IPS DF 4.7 (cell line): ENCODE measurements at regions not wholly inside any gene's neighbourhood (a gene's known extent, or its start where the extent isn't known, plus 50 kb on each side); places are given as distances from the start of the nearest gene placed in this dataset.
A peak's percentile ranks its signal among the peaks of the same experiment; 100 is the strongest.

Source experiments
- DNase-seq: peaks from one replicate; pipeline ENCODE4 v3.0.0-alpha.2; 2013; ENCODE audit warnings: low spot score; ENCODE audit errors: extremely low read depth

DNA sequence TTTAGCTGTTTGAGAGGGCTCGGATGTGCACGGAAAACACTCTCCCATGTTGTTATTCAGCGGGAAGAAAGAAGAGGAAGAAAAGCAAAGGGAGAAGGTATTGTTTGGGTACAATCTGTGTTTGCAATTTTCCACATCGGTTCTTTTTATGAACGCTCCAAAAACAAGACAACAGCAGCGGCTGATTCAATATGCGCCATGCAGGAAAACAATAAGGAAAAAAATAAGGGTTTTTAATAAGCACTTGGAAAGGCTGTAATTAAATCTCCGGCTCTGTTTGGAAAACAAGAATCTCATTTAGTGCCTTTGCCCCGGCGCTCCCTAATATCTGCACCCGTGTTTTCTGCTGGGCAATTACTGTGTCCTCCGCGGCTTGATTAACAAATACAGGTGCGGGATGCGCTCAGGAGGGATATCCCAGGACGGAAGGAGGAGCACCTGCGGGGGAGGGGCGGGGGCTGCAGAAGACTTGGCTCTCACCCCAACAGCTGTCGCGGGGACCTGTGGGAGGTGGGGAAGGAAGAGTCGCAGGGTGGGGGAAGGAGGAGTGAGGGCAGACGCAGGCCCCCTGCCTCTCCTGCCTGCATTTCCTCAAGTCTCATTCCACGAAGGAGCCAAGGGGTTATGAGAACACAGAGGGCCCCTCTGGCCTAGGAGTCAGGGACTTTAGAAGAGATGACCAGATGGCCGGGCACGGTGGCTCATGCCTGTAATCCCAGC is 181.5 kb upstream of the PODXL start:
- no peak for DNase-seq

DNA sequence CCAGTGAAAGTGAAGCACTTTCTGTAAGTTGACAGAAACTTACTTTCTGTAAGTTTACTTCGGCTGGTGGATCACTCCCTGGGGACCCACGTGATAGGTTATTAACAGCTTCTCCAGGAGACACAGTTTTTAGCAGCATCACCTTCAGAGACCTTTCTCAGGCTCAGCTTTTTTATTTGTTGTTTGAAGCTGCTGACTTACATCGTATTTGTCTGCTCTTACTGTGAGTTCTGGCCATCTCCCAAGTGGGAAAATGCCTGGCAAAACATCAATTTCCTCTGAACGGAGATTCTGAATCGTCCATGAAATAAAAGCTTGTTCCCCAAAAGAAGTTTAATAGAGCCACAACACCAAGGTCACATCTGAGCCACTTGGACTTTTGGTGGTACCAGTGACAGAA is 178.7 kb upstream of the PODXL start:
- no peak for DNase-seq

DNA sequence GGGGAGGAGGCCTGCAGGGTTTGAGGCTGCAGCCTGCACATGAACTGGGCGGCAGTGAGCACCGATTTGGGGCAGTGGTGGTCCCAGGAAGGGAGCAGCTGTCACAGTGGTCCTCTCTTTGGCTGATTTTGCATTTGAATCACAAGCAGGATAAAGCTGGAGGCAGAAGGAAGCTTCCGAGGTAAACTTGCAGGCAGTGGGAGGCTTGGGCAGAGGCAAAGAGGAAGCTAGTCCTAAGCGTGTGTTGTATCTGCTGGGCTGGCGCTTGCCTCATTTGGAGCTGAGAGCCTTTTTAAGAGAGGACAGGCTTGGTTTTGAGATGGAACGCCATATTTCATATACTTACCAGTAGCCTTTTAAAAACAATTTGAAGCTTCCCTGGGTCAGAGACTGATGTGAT is 177.2 kb upstream of the PODXL start:
- DNase-seq, result no peak

DNA sequence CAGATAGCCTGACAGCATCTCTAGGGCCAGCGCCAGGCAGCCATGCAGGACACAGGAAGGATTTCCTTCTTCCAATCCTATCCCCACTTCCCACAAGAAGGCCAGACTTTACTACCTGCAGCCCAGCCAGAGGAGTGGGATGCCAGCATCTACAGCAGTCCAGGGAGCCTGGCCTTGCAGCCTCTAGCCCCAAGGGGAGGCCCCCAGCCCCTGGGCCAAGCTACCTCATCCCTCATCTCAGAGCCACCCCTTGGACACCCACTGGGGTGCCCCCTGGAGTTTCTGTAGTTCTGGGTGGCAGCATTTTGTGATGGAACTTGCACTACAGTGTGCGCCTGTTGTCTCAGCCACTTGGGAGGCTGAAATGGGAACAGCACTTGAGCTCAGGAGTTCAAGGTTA is 170.8 kb upstream of the PODXL start:
- no peak for DNase-seq

DNA sequence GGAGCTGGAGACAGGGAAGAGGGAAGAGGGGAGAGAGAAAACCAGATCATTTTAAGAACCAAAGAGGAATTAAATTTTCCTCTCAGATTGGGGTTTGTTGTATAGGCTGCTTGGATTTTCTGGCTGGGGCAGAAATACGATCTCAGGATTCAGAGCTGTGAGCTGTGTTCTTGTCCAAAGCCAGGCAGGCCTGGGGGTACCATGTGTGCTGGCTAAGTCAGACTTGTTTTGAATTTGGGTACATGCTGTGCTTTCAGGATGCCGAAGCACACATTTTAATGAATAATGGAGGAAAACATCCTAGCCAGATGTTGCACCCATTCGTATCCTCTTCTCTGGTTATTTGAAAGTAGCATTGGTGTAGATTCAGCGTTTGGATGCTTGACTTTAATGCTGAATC is 170.3 kb upstream of the PODXL start:
- no peak for DNase-seq

DNA sequence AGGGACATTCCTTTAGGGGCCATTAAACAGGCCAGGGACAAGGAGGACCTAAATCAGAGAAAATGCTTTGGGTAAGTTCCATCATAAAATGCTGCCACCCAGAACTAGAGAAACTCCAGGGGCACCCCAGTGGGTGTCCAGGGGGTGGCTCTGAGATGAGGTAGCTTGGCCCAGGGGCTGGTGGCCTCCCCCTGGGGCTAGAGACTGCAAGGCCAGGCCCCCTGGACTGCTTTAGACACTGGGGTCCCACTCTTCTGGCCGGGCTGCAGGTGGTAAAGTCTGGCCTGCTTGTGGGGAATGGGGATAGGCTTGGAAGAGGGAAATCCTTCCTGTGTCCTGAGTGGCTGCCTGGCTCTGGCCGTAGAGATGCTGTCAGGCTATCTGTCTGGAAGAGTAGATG is 169.6 kb upstream of the PODXL start:
- DNase-seq, result no peak

DNA sequence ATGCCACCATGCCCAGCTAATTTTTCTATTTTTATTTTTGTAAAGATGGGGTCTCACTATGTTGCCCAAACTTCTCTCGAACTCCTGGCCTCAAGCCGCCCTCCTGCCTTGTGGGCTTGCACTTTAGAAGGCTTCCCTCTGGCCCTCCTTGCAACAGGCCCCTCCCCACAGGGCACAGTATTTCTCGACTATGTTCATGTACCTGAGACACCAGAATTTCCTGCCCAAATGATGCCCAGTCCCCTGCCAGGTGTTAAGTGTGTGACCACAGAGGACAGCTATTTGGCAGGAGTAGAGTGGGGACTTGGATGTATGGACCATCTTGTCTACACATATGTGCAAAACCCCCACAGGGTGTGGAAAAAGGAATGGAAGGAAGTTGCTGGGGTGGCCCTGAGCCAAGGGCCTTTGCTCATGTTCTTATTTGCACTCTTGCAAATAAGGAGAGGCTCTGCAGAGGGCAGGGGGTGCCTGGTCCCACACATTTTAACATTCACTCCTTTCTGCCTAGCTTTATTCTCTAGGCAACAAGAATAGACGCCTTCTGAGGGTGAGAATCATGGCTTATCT is 168.4 kb upstream of the PODXL start:
- no peak for DNase-seq

DNA sequence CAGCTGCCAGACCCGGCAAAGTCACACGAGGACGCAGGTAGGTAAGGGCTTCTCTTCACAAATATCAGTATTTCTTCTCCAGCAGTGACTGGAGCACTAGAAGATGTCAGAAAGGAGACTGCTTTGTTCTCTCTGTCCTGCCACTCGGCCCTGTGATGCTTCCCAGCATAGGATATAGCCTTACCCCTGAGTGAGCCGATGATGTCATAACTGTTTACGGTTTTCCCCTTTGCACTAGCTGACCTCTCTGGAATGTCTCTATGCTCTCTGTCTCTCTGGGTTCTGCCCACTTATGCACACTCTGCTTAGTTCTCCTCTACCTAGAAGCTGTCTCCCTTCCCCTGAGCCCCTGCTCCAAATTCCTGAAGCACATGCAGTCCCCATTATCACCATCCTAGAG is 167.5 kb upstream of the PODXL start:
- DNase-seq, result no peak

DNA sequence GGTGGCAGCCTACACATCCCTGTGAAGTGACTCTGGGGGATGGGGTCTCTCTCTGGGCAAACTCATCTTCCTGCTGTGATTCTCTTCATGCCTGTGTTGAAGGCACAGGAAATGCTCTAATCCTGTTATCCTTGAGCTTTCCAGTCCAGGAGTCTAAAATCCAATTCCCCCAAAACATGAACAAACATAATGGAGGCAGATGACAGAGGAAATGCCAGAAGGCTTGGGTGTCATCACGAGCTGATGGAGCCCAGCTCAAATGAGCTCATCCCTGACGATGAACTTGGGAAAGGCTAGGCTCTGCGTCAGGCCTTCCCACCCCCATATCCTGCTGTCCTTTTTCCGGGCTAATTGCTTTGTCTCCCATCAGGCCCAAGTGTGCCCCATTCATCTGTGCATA is 165.9 kb upstream of the PODXL start:
- DNase-seq, result no peak

DNA sequence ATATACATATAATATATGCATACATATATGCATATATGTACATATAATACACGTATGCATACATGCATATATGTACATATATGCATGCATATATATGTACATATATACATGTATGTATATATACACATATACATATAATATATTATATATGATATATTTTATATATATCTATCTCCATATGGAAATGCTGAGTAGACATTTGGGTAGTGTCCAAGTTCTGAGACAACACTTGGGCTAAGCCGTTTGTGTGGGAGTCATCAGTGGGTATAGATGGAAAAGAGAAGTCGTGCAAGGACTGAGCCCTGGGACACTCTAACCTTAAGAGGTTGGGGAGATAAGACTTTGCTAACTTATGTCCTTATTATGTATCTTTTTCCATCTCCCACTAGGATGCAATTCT is 165.2 kb upstream of the PODXL start:
- no peak for DNase-seq

DNA sequence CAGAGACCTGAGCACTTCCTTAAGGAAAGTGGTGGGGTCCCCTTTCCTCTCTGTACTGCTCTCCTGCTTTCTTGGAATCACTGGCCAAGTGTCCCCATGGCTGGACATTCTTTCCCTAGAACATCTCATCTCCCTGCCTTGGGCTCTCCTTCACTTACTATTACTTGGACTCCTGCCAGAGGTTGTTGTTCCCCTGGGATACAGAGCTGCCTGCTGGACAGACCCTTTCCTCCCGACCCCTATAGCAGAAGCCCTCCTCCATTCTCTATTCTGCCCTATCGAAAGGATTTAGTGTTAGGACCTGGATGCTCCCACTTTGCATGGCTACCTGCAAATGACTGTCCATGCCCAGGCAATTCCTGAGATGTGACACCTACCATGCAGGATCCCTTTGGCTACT is 164.3 kb upstream of the PODXL start:
- DNase-seq, result no peak

DNA sequence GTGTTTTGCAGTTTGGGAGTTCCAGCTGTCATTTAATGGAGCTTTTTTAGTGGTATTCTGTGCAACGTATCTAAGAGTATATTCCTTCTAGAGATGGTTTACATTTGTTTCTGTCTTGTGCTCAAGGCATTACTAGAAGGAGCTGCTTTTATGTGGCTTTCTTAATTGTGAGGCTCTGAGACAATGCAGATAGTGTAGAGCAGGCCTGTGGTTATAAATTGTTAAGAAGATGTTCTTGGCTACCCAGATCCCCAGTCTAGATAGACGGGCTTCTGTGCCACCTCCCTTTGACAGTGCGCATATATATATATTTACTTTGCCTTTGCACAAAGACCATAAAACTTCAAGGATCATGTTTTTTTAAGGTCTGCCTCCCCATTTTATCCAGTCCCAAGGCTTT is 160.8 kb upstream of the PODXL start:
- DNase-seq, result no peak

DNA sequence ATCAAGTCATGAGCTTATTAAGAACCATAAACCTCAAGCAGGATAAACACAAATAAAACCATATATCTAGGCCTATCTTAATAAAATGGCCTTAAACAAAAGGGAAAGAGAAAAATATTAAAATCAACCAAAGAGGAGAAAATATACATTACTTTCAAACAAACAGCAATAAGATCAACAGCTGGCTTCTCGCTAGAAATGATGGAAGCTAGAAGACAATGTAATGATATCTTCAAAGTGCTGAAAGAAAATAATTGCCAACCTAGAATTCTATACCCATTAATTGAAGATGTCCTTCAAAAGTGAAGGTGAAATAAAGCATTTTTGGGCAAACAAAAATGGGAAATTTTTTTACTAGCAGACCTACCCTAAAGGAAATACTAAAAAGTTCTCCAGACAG is 142.9 kb upstream of the PODXL start:
- DNase-seq, result no peak

DNA sequence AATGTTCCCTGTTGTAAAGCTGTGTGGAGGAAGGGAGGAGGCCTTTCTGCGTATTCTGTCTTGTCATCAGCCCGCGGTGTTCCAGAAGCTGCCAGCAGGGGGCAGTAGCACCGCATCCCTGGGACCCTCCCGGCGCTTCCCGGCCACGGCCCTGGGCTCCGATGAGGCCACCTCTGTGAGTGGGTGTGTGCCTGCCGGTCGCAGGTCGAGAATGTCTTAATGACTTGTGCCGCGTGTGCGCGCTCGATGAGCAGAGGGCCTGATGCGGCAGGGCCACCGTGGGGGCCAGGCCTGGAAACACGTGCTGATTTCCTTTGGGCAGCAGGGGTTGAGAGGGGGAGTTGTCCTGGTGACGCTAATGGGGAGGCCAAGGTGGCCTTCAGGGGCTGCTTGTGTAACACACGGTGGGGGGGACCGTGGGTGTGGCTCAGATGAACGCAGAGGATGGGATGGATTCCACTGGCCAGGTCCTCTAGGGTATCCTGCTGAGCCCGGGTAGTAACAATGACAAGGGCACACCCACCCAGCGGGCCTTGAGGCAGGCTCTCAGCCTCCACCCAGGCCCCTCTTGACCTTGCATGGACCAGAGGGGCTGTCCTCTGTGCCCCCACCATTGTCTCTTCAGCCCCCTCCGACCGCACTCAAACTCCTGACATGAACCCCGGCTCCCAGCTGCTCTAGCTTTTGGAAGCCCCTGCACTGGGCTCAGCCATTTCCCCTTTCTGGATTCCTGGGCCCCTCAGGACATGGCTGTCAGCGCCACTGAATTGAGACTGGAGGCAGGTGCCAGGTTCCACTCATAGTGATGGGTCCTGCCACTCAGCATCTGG is 135.9 kb upstream of the PODXL start:
- peak; percentile 68 for DNase-seq

DNA sequence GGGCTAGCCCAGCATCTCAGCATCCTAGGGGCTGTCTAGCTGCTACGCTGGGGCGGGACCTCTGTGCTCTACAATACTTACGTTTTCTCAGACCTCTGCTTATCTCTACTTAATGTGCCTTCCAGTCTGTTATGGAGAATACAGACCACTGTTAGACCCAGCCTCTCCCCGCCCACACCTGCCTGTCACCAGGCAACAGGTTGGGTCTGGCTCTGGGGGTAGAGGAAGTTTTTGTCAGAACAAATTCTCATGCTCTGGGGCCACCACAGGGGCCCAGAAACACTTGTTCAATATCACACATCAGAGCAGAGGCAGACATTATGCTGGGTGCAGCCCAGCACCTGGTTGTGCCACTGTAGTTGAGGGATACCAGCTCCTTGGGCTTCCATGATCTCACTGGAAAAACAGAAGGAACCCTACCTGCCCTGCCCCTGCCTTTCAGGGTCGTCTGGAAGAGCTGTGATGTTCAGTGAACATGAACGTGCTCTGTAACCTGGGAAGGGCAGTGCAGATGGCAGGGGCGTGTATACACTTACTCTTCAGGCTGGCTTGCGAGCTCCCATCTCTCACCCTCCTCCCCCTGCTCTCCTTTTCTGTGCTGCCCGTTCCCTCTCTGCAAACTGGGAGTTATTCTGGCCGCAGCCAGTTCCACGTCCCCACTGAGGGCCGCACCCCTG is 135.2 kb upstream of the PODXL start:
- no peak for DNase-seq

DNA sequence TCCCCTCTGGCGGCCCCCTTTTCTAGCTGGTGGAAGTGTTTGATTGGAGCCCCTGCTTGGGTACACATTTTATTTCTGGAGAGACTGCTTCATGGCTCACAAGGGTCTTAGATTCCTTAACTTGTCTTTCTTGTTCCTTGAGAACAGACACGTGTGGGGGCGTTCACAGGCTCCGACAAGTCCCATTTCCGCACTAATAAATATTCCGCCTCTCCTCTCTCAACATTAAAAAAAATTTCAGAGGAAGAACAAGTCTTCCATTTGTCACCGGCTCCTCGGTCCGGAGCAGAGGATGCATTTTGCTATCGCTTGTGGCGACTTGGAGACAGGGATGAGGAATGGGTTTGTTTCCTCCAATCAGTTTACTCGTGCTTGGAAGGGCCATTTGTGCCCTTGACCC is 134.0 kb upstream of the PODXL start:
- DNase-seq, result no peak

DNA sequence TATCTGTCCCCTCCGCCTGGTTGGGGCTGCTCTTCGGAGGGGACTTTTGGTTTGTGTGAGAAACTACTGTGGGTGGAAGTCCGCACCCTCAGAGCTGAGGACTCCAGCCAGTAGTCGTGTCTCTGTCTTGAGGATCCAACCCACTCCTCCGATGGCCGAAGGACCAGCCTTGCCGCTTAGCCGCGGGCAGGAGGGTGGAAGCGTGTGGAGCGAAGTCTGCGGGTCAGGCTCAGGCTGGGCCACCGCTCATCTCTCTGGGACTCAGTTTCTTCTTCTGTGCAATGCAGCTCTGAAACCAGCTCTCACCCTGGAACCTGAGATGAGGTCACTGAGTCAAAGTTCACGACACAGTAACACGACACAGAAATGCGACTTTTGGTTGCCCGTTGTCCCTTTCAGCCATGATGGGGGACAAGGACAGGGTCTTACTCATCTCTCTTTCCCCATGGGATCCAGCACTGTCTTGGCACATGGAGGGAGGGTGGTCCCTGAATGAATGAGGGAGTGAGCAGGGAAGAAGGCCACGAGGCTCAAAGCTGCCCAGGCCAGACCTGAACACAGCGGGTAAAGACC is 133.3 kb upstream of the PODXL start:
- no peak for DNase-seq

DNA sequence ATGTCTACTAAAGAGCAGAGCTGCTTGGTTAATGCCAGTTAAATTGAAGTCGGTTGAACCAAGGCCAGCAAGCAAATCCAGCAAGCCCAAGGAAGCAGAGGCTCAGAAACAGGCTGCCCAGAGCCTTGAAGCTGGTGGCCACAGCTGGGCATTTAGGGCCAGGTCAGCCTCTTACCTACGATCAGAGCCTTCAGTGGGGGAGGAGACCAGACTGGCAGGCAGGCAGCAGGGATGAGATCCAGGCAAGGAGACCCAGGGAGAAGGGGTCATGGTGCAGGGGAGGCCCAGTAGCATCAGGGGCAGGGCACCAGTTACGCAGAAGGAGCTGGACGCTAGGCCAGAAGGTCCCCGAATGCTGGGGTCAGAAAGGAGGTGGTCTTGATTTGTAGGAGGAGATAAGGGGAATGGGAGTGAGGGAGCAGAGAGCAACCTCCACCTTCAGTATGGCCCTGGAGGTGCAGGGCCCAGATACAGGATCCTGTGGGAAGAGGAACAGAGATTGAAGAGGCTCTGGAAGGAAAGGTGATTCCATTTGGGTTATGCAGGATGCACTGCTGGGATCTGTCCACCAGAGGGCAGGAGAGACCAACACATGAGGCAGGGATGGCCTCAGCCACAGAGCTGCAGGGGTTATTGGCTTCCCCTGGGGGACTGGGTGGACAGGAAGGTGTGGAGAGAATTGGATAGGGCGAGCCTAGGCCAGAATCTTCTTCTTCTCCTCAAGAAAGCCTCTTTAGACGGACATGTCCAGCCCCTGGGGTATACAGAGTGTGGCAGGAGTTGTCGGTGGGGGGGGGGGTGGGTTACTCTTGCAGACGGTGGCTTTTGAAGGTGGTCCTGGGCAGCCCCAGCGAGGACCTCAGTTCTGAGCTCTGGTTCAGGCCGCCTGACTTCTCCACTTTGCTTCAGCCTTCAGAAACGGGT is 132.6 kb upstream of the PODXL start:
- DNase-seq, result peak; percentile 85

DNA sequence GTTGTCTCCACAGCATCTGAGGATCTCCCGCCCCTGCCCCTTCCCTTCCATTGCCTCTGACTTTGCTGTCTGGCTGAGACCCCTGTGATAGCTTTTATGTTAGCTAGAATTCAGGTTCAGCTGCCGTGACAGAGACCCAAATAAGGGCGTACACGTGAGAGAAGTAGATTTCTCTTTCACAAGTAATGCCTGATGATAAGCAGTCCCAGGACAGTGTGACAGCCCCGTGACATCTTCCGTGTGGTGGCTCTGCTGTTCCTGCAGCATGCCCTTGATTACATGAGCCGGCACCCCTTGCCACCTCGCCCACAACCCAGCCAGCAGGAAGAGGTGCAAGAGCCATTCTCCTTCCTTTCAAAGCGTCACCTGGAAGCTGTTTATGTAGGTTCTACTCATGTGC is 130.9 kb upstream of the PODXL start:
- DNase-seq, result no peak

DNA sequence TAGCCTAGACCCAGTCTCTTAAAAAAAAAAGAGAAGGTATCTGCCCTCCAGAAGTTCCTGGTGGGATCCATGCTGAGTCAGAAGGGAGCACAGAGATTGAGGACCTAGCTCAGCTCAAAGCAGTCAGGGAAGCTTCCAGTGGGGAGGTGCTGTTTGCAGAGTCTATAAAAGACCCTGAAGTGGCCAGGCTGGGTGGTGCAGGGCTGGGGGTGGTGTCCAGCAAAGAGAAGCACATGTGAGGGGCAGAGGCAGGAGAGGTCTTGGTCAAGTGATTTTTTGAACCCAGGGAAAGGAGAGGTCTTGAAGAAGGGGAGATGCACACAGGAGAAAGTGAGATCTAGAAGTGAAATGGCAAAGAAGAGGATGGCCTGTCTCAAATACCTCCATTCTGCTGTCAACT is 130.4 kb upstream of the PODXL start:
- DNase-seq, result no peak
